ENCODE measurements at regions not wholly inside any gene's neighbourhood (a gene's known extent, or its start where the extent isn't known, plus 50 kb on each side); places are given as distances from the start of the nearest gene placed in this dataset.
"Not testable (repeated sequence)": the region's sequence is repeated elsewhere in the genome, so short reads cannot be mapped to it uniquely, and the experiment has no call there.

DNA sequence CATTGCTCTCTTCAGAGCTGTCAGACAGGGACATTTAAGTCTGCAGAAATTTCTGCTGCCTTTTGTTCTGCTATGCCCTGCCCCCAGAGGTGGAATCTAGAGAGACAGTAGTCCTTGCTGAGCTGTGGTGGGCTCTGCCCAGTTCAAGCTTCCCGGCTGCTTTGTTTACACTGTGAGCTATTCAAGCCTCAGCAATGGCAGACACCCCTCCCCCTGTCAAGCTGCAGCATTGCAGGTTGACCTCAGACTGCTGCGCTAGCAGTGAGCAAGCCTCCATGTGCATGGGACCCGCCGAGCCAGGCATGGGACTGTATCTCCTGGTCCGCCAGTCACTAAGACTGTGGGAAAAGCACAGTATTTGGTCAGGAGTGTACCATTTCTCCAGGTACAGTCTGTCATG is 53.6 kb upstream of the MAPK10 start:
- H3K4me3 ChIP-seq (ENCODE audit: low read depth, low read length); DNase-seq (ENCODE audit: low read depth): not testable (repeated sequence)

GRCh38 chr4:86414686-86415085 is 54.8 kb upstream of the MAPK10 start:
- TF ChIP-seq CTCF (conservative IDR thresholded peaks at IDR 0.05; ENCODE audit: low read depth, low read length): no peak
- no peak for DNase-seq (ENCODE audit: low read depth)
- H3K4me3 ChIP-seq (ENCODE audit: low read depth, low read length): no peak overlapping the region

DNA sequence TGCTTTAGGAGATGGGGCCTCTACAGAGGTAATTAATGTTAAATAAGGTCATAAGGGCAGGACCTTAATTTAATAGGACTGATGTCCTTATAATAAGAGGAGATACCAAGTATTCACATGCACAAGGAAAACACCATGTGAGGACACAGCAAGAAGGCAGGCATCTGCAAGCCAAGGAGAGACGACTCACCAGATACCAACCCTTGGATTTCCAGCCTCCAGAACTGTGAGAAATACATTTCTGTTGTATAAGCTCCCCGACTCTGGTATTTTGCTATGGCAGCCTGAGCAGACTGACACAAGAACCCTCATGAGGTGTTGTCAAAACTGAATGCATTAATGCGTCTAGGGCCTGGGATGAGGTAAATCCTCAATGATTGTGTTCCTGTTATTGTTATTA is 56.2 kb upstream of the MAPK10 start:
- H3K4me3 ChIP-seq (ENCODE audit: low read depth, low read length): no peak overlapping the region
- no peak for DNase-seq (ENCODE audit: low read depth)
- TF ChIP-seq CTCF (conservative IDR thresholded peaks at IDR 0.05; ENCODE audit: low read depth, low read length): no peak

DNA sequence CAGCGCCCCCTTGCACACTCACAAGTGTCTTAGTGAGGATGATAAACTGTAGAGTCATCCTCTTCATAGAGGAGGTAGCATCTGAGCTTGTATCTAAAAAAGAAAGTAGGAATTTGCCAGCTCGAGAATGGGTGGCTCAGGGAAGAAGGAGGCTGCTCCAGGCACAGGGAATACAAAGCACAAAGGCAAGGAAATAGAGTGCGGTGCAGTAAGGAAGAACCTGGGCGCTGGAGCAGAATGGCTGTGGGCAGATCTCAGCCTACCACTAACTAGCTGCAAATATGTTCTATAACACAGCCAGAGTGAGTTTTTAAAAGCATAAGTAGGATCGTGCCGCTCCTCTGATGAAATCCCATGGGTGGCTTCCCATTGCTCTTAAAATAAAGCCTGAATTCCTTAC is 61.6 kb upstream of the MAPK10 start:
- no peak for DNase-seq (ENCODE audit: low read depth)
- no peak overlapping the region for H3K4me3 ChIP-seq (ENCODE audit: low read depth, low read length)
- TF ChIP-seq CTCF (conservative IDR thresholded peaks at IDR 0.05; ENCODE audit: low read depth, low read length): no peak

- TF ChIP-seq CTCF (conservative IDR thresholded peaks at IDR 0.05; ENCODE audit: low read depth, low read length): no peak
- no peak for DNase-seq (ENCODE audit: low read depth)
- no peak overlapping the region for H3K4me3 ChIP-seq (ENCODE audit: low read depth, low read length)
Observed at GRCh38 chr4:86431543-86432116, 71.8 kb upstream of the MAPK10 start.

DNA sequence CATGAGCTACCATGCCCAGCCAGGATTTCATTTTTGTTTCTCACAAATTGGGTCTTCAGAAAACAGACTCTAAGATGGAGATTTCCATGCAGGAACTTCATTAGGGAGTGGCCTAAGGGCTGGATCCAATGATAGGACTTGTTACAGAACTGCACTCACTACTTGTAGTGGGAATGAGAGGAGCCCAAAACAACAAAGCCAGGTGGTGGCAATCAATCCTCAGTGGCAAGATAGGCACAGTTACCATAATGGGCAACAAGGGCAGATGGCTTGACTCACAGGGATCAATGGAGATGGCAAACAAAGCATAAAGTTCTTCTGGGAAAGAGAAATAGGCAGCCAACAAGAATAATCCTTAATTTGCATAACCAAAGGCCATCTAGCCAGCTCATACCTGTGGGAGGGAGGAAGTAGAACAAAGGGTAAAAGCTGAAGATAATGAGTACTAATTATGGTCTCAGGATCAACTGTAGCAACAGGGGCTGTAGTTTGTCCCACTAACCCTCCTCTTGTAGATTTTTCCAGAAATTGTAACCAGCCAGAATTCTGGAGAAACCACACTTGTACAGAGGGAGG is 72.8 kb upstream of the MAPK10 start:
- no peak for DNase-seq (ENCODE audit: low read depth)
- no peak for TF ChIP-seq CTCF (conservative IDR thresholded peaks at IDR 0.05; ENCODE audit: low read depth, low read length)
- H3K4me3 ChIP-seq (ENCODE audit: low read depth, low read length): no peak overlapping the region

- no peak for DNase-seq (ENCODE audit: low read depth)
- no peak overlapping the region for H3K4me3 ChIP-seq (ENCODE audit: low read depth, low read length)
- TF ChIP-seq CTCF (conservative IDR thresholded peaks at IDR 0.05; ENCODE audit: low read depth, low read length): no peak
Observed at GRCh38 chr4:86439293-86439692, 79.4 kb upstream of the MAPK10 start.
